NCI-H748 (cell line): ENCODE measurements at regions not wholly inside any gene's neighbourhood (a gene's known extent, or its start where the extent isn't known, plus 50 kb on each side); places are given as distances from the start of the nearest gene placed in this dataset.
"Not testable (repeated sequence)": the region's sequence is repeated elsewhere in the genome, so short reads cannot be mapped to it uniquely, and the experiment has no call there.

Experiments
- DNase-seq: peaks from one replicate; lab custom pipeline; 2025; ENCODE audit not compliant: unreplicated experiment; lab: John Stamatoyannopoulos, UW

- DNase-seq, result no peak
Observed at GRCh38 chr5:112533362-112533761, 114.3 kb upstream of the EPB41L4A start.

DNA sequence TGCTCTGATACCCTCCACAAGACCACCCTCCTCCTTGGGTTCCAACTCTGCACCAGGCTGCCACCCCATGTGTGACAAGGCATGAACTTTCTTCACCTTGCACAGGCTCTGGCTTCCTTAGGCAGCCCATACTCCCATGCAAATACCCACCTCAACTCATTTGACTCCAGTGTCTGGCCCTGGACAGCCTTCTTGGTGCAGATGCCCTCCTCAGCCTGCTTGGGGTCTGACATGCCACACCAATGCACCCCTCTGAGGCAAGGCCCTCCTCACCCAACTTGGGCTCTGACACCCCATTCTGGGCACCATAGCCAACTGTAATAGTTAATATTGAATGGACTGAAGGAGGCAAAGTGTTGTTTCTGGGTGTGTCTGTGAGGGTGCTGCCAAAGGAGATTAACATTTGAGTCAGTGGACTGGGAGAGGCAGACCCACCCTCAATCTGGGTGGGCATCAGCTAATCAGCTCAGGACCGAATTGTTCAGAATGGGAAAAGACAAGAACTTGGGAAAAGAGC, 115.0 kb upstream of the EPB41L4A start:
- DNase-seq, result no peak

GRCh38 chr5:112534611-112535255, 115.7 kb upstream of the EPB41L4A start:
- no peak for DNase-seq

GRCh38 chr5:112535356-112535755, 116.3 kb upstream of the EPB41L4A start:
- no peak for DNase-seq

GRCh38 chr5:112544558-112544957, 125.5 kb upstream of the EPB41L4A start:
- DNase-seq, result not testable (repeated sequence)

DNA sequence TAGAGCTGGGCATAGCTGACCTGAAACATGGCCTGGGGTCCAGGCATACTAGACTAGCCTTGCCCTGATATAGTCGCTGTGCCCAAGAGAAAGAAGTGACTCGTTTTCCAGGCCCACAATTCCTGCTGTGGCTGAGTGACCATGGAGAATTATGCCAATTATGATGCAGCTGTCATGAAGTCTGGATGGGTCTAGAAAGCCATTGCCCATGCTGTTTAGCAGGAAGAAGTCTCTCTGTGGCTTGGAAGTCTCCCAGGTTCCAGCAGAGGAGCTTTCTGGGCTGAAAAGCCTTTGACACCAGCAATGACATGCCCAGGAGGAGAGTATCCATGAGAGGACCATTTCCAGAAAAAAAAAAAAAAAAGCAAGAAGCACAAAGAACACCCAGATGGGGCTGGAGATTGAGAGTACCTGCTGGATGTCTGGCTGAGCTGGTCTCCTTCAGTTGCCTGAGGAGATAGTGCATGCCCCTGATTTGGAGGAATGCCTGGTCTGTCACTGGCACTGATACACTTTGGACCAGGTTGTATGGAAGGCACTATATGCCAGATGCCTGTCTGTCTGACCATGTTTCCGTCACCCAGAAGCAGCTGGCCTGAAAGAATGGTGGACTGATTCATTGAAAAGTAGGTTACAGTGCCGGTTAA, 128.0 kb upstream of the EPB41L4A start:
- DNase-seq, result no peak

- no peak for DNase-seq
Observed at GRCh38 chr5:112548246-112548881, 129.3 kb upstream of the EPB41L4A start.

DNA sequence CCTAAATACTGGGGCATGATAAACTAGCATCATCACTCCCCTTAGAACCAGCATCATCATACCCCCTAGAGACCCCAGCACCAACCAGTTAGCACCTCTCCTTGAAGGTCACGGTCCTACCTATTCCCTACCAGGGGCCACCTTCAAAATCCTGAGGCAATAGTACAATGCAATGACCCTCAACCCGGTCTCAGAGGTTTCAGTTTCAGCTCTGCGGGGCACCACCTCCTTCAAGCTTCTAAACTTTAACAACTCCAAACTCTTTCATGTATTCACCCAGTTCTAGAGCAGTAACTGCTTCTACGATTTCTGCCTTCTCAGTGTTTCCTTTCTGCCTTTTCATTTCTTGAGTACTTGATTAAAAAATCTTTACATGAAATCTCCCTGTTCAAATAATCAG, 130.1 kb upstream of the EPB41L4A start:
- no peak for DNase-seq

DNA sequence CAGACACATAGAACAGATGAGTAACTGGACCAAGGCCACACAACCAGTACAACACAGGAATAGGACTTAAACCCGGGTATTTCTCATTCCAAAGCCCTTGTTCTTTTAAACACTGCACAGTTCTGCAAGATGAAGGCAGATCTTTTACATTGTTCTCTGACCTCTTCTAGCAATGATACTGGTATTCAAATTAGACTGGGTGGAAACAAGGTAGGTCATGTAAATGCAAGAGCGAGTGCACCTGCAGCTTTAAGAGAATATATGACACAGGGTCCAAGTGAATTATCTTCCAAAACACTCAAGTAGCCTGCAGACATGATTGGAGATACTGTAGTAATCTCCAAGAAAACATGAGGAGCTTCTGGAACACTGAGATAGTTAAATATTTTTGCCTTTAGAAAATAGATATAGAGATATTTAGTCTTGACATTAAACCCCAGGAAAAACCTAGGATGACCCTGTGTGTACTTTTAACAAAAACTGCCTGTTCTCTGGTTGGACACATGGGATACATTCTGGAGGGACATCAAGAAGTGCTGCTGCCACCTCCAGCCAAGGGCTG, 130.6 kb upstream of the EPB41L4A start:
- no peak for DNase-seq

GRCh38 chr5:112551419-112552032, 132.4 kb upstream of the EPB41L4A start:
- DNase-seq, result peak; percentile 46

- no peak for DNase-seq
Observed at GRCh38 chr5:112552216-112552615, 133.1 kb upstream of the EPB41L4A start.

GRCh38 chr5:112552791-112553190, 133.7 kb upstream of the EPB41L4A start:
- no peak for DNase-seq

GRCh38 chr5:112554101-112554977, 135.3 kb upstream of the EPB41L4A start:
- no peak for DNase-seq

- DNase-seq, result no peak
Observed at GRCh38 chr5:112555197-112555596, 136.1 kb upstream of the EPB41L4A start.

DNA sequence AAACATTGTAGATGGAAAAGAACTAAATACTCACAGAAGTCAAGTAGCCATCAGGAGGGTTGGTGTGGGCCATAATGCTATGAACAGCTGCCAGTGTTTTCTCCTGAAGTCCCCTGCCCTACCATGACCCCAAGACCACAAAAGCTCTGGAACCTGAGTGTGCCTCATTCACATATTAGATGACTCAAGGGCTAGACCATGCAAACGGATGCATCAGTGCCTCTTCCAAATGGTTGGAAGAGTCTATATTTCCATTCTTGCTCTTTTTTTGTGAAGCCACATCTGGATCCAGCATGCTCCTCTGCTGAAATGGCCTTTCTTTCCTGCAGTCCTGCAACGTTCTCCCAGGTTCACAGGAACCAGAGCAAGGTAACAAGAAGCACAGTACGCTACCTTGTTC, 136.6 kb upstream of the EPB41L4A start:
- DNase-seq, result no peak

- DNase-seq, result not testable (repeated sequence)
Observed at GRCh38 chr5:112559501-112559900, 140.4 kb upstream of the EPB41L4A start.

- no peak for DNase-seq
Observed at GRCh38 chr5:112560371-112560770, 141.3 kb upstream of the EPB41L4A start.

DNA sequence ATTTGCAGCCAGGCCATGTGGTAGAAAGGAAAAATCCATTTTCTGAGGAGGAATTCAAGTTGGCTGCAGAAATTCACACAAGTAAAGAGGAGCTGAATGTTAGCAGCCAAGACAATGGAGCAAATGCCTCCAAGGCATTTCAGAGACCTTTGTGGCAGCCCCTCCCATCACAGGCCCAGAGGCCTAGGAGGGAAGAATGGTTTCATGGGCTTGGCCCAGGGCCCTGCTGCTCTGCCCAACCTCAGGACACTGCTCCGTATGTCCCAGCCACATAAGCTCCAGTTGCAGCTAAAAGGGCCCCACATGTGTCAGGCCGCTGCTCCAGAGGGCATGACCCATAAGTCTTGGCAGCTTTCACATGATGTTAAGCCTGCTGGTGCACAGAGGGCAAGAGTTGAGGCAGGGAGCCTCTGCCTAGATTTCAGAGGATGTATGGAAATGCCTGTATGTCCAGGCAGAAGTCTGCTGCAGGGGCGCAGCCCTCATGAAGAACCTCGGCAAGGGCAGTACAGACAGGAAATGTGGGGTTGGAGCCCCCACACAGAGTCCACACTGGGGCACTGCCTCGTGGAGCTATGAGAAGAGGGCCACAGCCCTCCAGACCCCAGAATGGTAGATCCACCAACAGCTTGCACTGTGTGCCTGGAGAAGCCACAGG, 144.2 kb upstream of the EPB41L4A start:
- no peak for DNase-seq

GRCh38 chr5:112566251-112566650, 147.2 kb upstream of the EPB41L4A start:
- DNase-seq, result no peak

- DNase-seq, result no peak
Observed at GRCh38 chr5:112569596-112569995, 150.5 kb upstream of the EPB41L4A start.
